SK-N-SH (cell line): ENCODE measurements at regions not wholly inside any gene's neighbourhood (a gene's known extent, or its start where the extent isn't known, plus 50 kb on each side); places are given as distances from the start of the nearest gene placed in this dataset.

Experiments
- CTCF ChIA-PET: fragments of 300-600, 350-600 bp; formaldehyde crosslinking; extraction: SDS; loops from one replicate; lab custom pipeline; 2021; lab: Yijun Ruan, JAX
- POLR2A ChIA-PET: fragments of 350-600 bp; sonication (Branson Sonifier 250); formaldehyde crosslinking; extraction: SDS; loops from one replicate; lab custom pipeline; 2020; ENCODE audit warnings: antibody characterized with exemption, inconsistent platforms; lab: Yijun Ruan, JAX
- DNase-seq: peaks from one replicate; pipeline ENCODE4 v3.0.0; 2012
- H2AFZ ChIP-seq: fragments of 200-600 bp; sonication (generic); 2 replicates; pipeline ENCODE4 v1.8.1; 2016; ENCODE audit warnings: antibody characterized with exemption, mild to moderate bottlenecking, low read depth
- H3F3A ChIP-seq: fragments of 200-600 bp; sonication (generic); replicated peaks from 2 replicates; pipeline ENCODE3; 2016; ENCODE audit warnings: antibody characterized with exemption, mild to moderate bottlenecking; ENCODE audit not compliant: insufficient read depth
- H3K27ac ChIP-seq, 2 experiments: fragments of 200-500 bp in 1 of 2; fragments of 200-600 bp in 1 of 2; sonication (Bioruptor generic) in 1 of 2; sonication (generic), shearing (Covaris generic) in 1 of 2; 2 replicates each; pipeline versions ENCODE4 v1.5.1 to v1.6.1; 2014 to 2016; ENCODE audit warnings: low read depth in 2 of 2, inconsistent platforms in 1 of 2, low read length in 1 of 2, mild to moderate bottlenecking in 1 of 2, mixed read lengths in 1 of 2
- H3K27me3 ChIP-seq: fragments of 200-600 bp; sonication (generic), shearing (Covaris generic); 2 replicates; pipeline ENCODE4 v1.6.1; 2016; ENCODE audit warnings: mixed run types; ENCODE audit not compliant: insufficient read depth
- H3K36me3 ChIP-seq, 2 experiments: fragments of 200-500 bp in 1 of 2; fragments of 200-600 bp in 1 of 2; sonication (Bioruptor generic) in 1 of 2; sonication (generic) in 1 of 2; replicated peaks in 1 of 2; 2 replicates each; pipeline versions ENCODE3 to v1.5.1; 2014 to 2016; ENCODE audit warnings: low read length in 1 of 2, mild to moderate bottlenecking in 1 of 2; ENCODE audit not compliant: insufficient read depth in 2 of 2, control insufficient read depth in 1 of 2
- H3K4me1 ChIP-seq, 2 experiments: fragments of 200-500 bp in 1 of 2; fragments of 200-600 bp in 1 of 2; sonication (Bioruptor generic) in 1 of 2; sonication (generic), shearing (Covaris generic) in 1 of 2; 2 replicates each; pipeline versions ENCODE4 v1.5.1 to v1.6.1; 2014 to 2016; ENCODE audit warnings: low read depth in 1 of 2, low read length in 1 of 2, mixed run types in 1 of 2; ENCODE audit not compliant: insufficient read depth in 2 of 2, control insufficient read depth in 1 of 2
- H3K4me2 ChIP-seq: fragments of 200-600 bp; sonication (generic), shearing (Covaris generic); 2 replicates; pipeline ENCODE4 v1.6.1; 2017; ENCODE audit warnings: mixed run types
- H3K4me3 ChIP-seq, 2 experiments: fragments of 200-500 bp in 1 of 2; fragments of 200-600 bp in 1 of 2; sonication (Bioruptor generic) in 1 of 2; sonication (generic), shearing (Covaris generic) in 1 of 2; 2 replicates each; pipeline versions ENCODE4 v1.5.1 to v1.8.1; 2014 to 2016; ENCODE audit warnings: low read depth in 2 of 2, inconsistent platforms in 1 of 2, low read length in 1 of 2, mild to moderate bottlenecking in 1 of 2, mixed read lengths in 1 of 2, moderate library complexity in 1 of 2
- H3K79me2 ChIP-seq: fragments of 200-600 bp; sonication (generic); 2 replicates; pipeline ENCODE4 v1.8.1; 2017; ENCODE audit warnings: mild to moderate bottlenecking; ENCODE audit not compliant: insufficient read depth
- H3K9ac ChIP-seq: fragments of 200-600 bp; sonication (generic); 2 replicates; pipeline ENCODE4 v1.6.1; 2017; ENCODE audit warnings: mixed run types
- H3K9me2 ChIP-seq: fragments of 200-600 bp; sonication (generic); 2 replicates; pipeline ENCODE4 v1.6.1; 2017; ENCODE audit warnings: mixed run types
- H3K9me3 ChIP-seq: fragments of 200-600 bp; sonication (generic); 2 replicates; pipeline ENCODE4 v1.6.1; 2017; ENCODE audit warnings: mixed run types, mild to moderate bottlenecking, moderate library complexity
- H4K20me1 ChIP-seq: fragments of 200-600 bp; sonication (generic); 2 replicates; pipeline ENCODE4 v1.6.1; 2017; ENCODE audit warnings: mild to moderate bottlenecking, mixed run types; ENCODE audit not compliant: insufficient read depth
- ELF1 ChIP-seq: IDR thresholded peaks from 2 replicates; pipeline ENCODE4 v1.4.0; 2012
- EP300 ChIP-seq, 2 experiments: IDR thresholded peaks; 2 replicates each; pipeline versions ENCODE4 v1.4.0 to v1.6.1; 2012; ENCODE audit warnings: borderline replicate concordance in 1 of 2, low read depth in 1 of 2, low read length in 1 of 2
- EZH2phosphoT487 ChIP-seq: fragments of 200-600 bp; sonication (generic); IDR thresholded peaks from 2 replicates; pipeline ENCODE4 v1.6.1; 2017; ENCODE audit warnings: low read depth, mixed run types, mild to moderate bottlenecking, antibody characterized with exemption, moderate library complexity, borderline replicate concordance
- FOSL2 ChIP-seq: IDR thresholded peaks from 2 replicates; pipeline ENCODE4 v1.4.0; 2012; ENCODE audit warnings: low read depth, mild to moderate bottlenecking, moderate library complexity, borderline replicate concordance
- GABPA ChIP-seq: IDR thresholded peaks from 2 replicates; pipeline ENCODE4 v1.4.0; 2012; ENCODE audit warnings: low read depth, mild to moderate bottlenecking
- GATA2 ChIP-seq: sonication (generic); formaldehyde crosslinking; IDR thresholded peaks from 2 replicates; pipeline ENCODE4 v1.5.0; 2020; ENCODE audit warnings: mild to moderate bottlenecking, missing genetic modification reagents
- MAX ChIP-seq: IDR thresholded peaks from 2 replicates; pipeline ENCODE4 v1.4.0; 2012; ENCODE audit warnings: low read depth
- MEF2A ChIP-seq: IDR thresholded peaks from 2 replicates; pipeline ENCODE4 v1.4.0; 2012; ENCODE audit warnings: low read depth, borderline replicate concordance
- MXI1 ChIP-seq: IDR thresholded peaks from 2 replicates; pipeline ENCODE4 v1.6.1; 2012; ENCODE audit warnings: mild to moderate bottlenecking, low read depth, low read length, improper control_type of control experiment
- NFIC ChIP-seq: IDR thresholded peaks from 2 replicates; pipeline ENCODE4 v1.4.0; 2012; ENCODE audit warnings: borderline replicate concordance
- RCOR1 ChIP-seq: fragments of 150-350 bp; IDR thresholded peaks from 2 replicates; pipeline ENCODE4 v1.6.1; 2017; ENCODE audit warnings: antibody characterized with exemption, low read length
- RFX5 ChIP-seq: IDR thresholded peaks from 2 replicates; pipeline ENCODE4 v1.6.1; 2012; ENCODE audit warnings: mild to moderate bottlenecking, improper control_type of control experiment, low read length
- RXRA ChIP-seq: IDR thresholded peaks from 2 replicates; pipeline ENCODE4 v1.4.0; 2012; ENCODE audit warnings: low read depth, mild to moderate bottlenecking, borderline replicate concordance
- TAF1 ChIP-seq: IDR thresholded peaks from 2 replicates; pipeline ENCODE4 v1.6.1; 2012; ENCODE audit warnings: low read depth, mild to moderate bottlenecking, low read length, moderate library complexity, borderline replicate concordance
- TCF12 ChIP-seq: IDR thresholded peaks from 2 replicates; pipeline ENCODE4 v1.4.0; 2012
- USF2 ChIP-seq: fragments of 150-350 bp; IDR thresholded peaks from 2 replicates; pipeline ENCODE4 v1.6.1; 2017; ENCODE audit warnings: antibody characterized with exemption, low read length, low read depth, borderline replicate concordance
- WGBS: methylation state at CpG from one replicate; pipeline ENCODE4 v1.1.6; 2017; ENCODE audit warnings: low lambda C conversion rate; 5-methylcytosine and 5-hydroxymethylcytosine counted together

- Histone ChIP-seq H3K9me2 (no peaks in the 10 kb centered on the region), H3K36me3 (no peaks in the 10 kb centered on the region), H3F3A (peaks cover 30% of the 10 kb centered on the region), H3K27ac (no peak overlapping the region), H3K4me3 (no peak overlapping the region), H4K20me1 (no peaks in the 10 kb centered on the region), H3K79me2 (no peaks in the 10 kb centered on the region), H2AFZ (no peak overlapping the region), H3K4me2 (no peak overlapping the region), H3K9ac (no peak overlapping the region), H3K4me1 (peaks cover 30 to 36% of the 10 kb centered on the region in 2 experiments), H3K27me3 (no peaks in the 10 kb centered on the region), H3K9me3 (no peaks in the 10 kb centered on the region)
- TF ChIP-seq FOSL2 = no peak
- TF ChIP-seq USF2 = no peak
- no peak for TF ChIP-seq GATA2 (CRISPR knock-in tag)
- no peak for TF ChIP-seq EP300 (IDR thresholded peaks at IDR 0.05; ENCODE audit: borderline replicate concordance in 1 of 2, low read depth in 1 of 2, low read length in 1 of 2)
- POLR2A ChIA-PET = interaction anchor here (1.3 to 7.1 kb wide), 2 partner anchors 70 to 161 kb away, joined by 3 to 64 read pairs; no protein-coding TSS in a partner anchor
- WGBS = 78% methylated on average over 4 of the region's 6 CpGs
- CTCF ChIA-PET = no interaction called here
- no peak for DNase-seq
These were observed 668.7 kb upstream of the ZNF608 start for GRCh38 chr5:125415126-125415525.

- no peaks in the 10 kb centered on the region for H3K9me2 ChIP-seq
- H3K4me2 ChIP-seq = no peak overlapping the region
- H3K9me3 ChIP-seq = no peaks in the 10 kb centered on the region
- H4K20me1 ChIP-seq = no peaks in the 10 kb centered on the region
- DNase-seq = no peak
- H3K79me2 ChIP-seq = no peaks in the 10 kb centered on the region
- H3K27ac ChIP-seq = no peak overlapping the region
- H3F3A ChIP-seq = peaks cover 22% of the 10 kb centered on the region
- no peak overlapping the region for H3K4me3 ChIP-seq
- CTCF ChIA-PET = interaction anchor here (0.5 kb wide), 1 partner anchor 127 kb away, joined by 3 read pairs; no protein-coding TSS in a partner anchor
- no peak for TF ChIP-seq NFIC
- no peak for TF ChIP-seq TCF12
- TF ChIP-seq TAF1 = no peak
- TF ChIP-seq MEF2A = no peak
- no peak for TF ChIP-seq RXRA
- TF ChIP-seq GATA2 (CRISPR knock-in tag) = no peak
- no peak for TF ChIP-seq USF2
- TF ChIP-seq RFX5 = no peak
- TF ChIP-seq MXI1 = no peak
- TF ChIP-seq MAX = no peak
- no peak for TF ChIP-seq EZH2phosphoT487
- TF ChIP-seq EP300 (IDR thresholded peaks at IDR 0.05; ENCODE audit: borderline replicate concordance in 1 of 2, low read depth in 1 of 2, low read length in 1 of 2) = no peak
- no peak for TF ChIP-seq ELF1
- TF ChIP-seq GABPA = no peak
- TF ChIP-seq RCOR1 = no peak
- H2AFZ ChIP-seq = no peak overlapping the region
- POLR2A ChIA-PET = interaction anchor here (1.5 kb wide), 1 partner anchor 9 kb away, joined by 3 read pairs; no protein-coding TSS in a partner anchor
- H3K27me3 ChIP-seq = no peaks in the 10 kb centered on the region
- H3K4me1 ChIP-seq = peaks cover 27 to 35% of the 10 kb centered on the region in 2 experiments
- H3K9ac ChIP-seq = no peak overlapping the region
- H3K36me3 ChIP-seq = no peaks in the 10 kb centered on the region
- 80% methylated on average over 2 of the region's 2 CpGs for WGBS
These were observed 669.6 kb upstream of the ZNF608 start for GRCh38 chr5:125416055-125416454.
